ENCODE measurements at regions not wholly inside any gene's neighbourhood (a gene's known extent, or its start where the extent isn't known, plus 50 kb on each side); places are given as distances from the start of the nearest gene placed in this dataset.

DNA sequence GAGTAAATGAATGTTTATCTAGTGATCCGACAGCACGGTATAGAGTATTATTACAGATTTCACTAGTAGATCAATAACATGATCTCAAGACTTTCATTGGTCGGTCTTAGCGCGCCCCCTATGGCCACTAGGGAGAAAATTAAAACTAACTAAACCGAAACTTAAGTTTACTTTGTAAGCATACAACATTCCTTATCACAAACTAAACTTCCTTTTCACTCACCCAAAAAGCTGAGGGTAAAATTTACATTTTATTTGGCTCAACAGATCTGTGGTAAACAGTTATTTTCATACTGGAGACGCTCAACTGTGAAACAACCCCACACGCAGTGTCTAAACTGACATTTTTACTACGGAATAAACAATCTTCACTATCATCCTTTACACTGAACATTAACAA, 215.6 kb upstream of the MAP2 start:
- Histone ChIP-seq H3K4me1 (ENCODE audit: insufficient read depth, low read length) (no peaks in the 10 kb centered on the region), H3K27ac (ENCODE audit: low read length) (no peak overlapping the region), H3K27me3 (ENCODE audit: low read length) (0 out of 2 replicates have a peak, but pooled peaks cover 12% of the 10 kb centered on the region), H3K9me2 (replicated peaks; ENCODE audit: low read length) (no peaks in the 10 kb centered on the region), H3K79me2 (ENCODE audit: low read length) (no peaks in the 10 kb centered on the region), H2AFZ (ENCODE audit: low read length) (peak overlapping the region; percentile 63), H3K4me2 (ENCODE audit: low read length) (peak overlapping the region; percentile 63), H3F3A (ENCODE audit: low read length, unreplicated experiment) (no peaks in the 10 kb centered on the region), H3K4me3 (ENCODE audit: low read length) (peak overlapping the region; percentile 55), H3K36me3 (ENCODE audit: low read depth, low read length) (no peaks in the 10 kb centered on the region), H3K9ac (ENCODE audit: low read length) (no peak overlapping the region), H3K9me3 (ENCODE audit: low read length) (no peaks in the 10 kb centered on the region), H4K20me1 (ENCODE audit: low read length) (no peaks in the 10 kb centered on the region)
- peak; percentile 43 for DNase-seq
- intact Hi-C loops (cut with micrococcal nuclease) = loop anchor here (5.0 kb wide), 1 partner anchor 746 kb away; no protein-coding TSS in a partner anchor
- BruUV-seq (replicated peaks) = no TSS peak
- POLR2A ChIA-PET (ENCODE audit: unreplicated experiment) = no interaction called here
- CTCF ChIA-PET = interaction anchor here (0.7 kb wide), 1 partner anchor 172 kb away, joined by 4 read pairs; no protein-coding TSS in a partner anchor
- no peak for ATAC-seq
- TF ChIP-seq EZH2 (IDR thresholded peaks at IDR 0.05; ENCODE audit: low read length, unreplicated experiment) = no peak
- TF ChIP-seq, protein P1, sequence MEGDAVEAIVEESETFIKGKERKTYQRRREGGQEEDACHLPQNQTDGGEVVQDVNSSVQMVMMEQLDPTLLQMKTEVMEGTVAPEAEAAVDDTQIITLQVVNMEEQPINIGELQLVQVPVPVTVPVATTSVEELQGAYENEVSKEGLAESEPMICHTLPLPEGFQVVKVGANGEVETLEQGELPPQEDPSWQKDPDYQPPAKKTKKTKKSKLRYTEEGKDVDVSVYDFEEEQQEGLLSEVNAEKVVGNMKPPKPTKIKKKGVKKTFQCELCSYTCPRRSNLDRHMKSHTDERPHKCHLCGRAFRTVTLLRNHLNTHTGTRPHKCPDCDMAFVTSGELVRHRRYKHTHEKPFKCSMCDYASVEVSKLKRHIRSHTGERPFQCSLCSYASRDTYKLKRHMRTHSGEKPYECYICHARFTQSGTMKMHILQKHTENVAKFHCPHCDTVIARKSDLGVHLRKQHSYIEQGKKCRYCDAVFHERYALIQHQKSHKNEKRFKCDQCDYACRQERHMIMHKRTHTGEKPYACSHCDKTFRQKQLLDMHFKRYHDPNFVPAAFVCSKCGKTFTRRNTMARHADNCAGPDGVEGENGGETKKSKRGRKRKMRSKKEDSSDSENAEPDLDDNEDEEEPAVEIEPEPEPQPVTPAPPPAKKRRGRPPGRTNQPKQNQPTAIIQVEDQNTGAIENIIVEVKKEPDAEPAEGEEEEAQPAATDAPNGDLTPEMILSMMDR (conservative IDR thresholded peaks at IDR 0.05; ENCODE audit: low read depth, low read length) = peak; percentile 79

DNA sequence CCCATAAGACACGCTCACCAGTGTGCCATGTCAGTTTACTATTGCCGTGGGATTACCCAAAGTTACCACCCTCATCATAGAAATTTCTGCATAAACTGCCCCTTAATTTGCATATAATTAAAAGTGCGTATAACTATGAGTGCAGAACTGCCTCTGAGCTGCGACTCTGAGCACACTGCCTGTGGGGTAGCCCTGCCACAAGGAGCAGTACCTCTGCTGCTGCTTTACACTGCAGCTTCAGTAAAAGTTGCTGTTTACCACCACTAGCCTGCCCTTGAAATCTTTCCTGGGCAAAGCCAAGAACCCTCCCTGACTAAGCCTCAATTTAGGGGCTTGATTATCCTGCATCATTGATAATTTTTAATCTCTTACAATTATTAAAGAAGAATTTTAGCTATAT, 213.9 kb upstream of the MAP2 start:
- no peak overlapping the region for H3K9ac ChIP-seq (ENCODE audit: low read length)
- no peaks in the 10 kb centered on the region for H3K9me2 ChIP-seq (replicated peaks; ENCODE audit: low read length)
- H3K27ac ChIP-seq (ENCODE audit: low read length) = no peak overlapping the region
- no peaks in the 10 kb centered on the region for H4K20me1 ChIP-seq (ENCODE audit: low read length)
- no peak for TF ChIP-seq EZH2 (IDR thresholded peaks at IDR 0.05; ENCODE audit: low read length, unreplicated experiment)
- TF ChIP-seq, protein P1 (conservative IDR thresholded peaks at IDR 0.05; ENCODE audit: low read depth, low read length) = no peak
- TF ChIP-seq EZH2phosphoT487 (IDR thresholded peaks at IDR 0.05; ENCODE audit: borderline replicate concordance, low read length) = no peak
- no peaks in the 10 kb centered on the region for H3K9me3 ChIP-seq (ENCODE audit: low read length)
- CTCF ChIA-PET = no interaction called here
- no TSS peak for BruUV-seq (replicated peaks)
- intact Hi-C loops (cut with micrococcal nuclease) = loop anchor here (5.0 kb wide), 1 partner anchor 748 kb away; no protein-coding TSS in a partner anchor
- no peaks in the 10 kb centered on the region for H3F3A ChIP-seq (ENCODE audit: low read length, unreplicated experiment)
- H2AFZ ChIP-seq (ENCODE audit: low read length) = no peak overlapping the region
- no peaks in the 10 kb centered on the region for H3K4me1 ChIP-seq (ENCODE audit: insufficient read depth, low read length)
- DNase-seq (no peak), ATAC-seq (no peak)
- POLR2A ChIA-PET (ENCODE audit: unreplicated experiment) = no interaction called here
- no peaks in the 10 kb centered on the region for H3K79me2 ChIP-seq (ENCODE audit: low read length)
- H3K27me3 ChIP-seq (ENCODE audit: low read length) = 0 out of 2 replicates have a peak, but pooled peaks cover 12% of the 10 kb centered on the region
- H3K4me3 ChIP-seq (ENCODE audit: low read length) = no peak overlapping the region
- H3K4me2 ChIP-seq (ENCODE audit: low read length) = no peak overlapping the region
- H3K36me3 ChIP-seq (ENCODE audit: low read depth, low read length) = no peaks in the 10 kb centered on the region

DNA sequence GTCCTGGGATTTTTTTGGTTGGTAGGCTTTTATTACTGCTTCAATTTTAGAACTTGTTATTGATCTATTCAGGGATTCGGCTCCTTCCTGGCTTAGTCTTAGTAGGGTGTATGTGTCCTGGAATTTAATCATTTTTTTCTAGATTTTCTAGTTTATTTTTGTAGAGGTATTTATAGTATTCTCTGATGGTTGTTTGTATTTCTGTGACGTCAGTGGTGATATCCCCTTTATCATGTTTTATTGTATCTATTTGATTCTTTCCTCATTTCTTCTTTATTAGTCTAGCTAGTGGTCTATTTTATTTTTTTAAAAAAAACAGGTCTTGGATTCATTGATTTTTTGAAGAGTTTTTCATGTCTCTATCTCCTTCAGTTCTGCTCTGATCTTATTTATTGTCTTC, 193.3 kb upstream of the MAP2 start:
- CTCF ChIA-PET = no interaction called here
- H3K4me2 ChIP-seq (ENCODE audit: low read length) = no peak overlapping the region
- BruUV-seq (replicated peaks) = no TSS peak
- H3K4me3 ChIP-seq (ENCODE audit: low read length) = no peak overlapping the region
- H3K9me2 ChIP-seq (replicated peaks; ENCODE audit: low read length) = no peaks in the 10 kb centered on the region
- H3K79me2 ChIP-seq (ENCODE audit: low read length) = no peaks in the 10 kb centered on the region
- no peak overlapping the region for H2AFZ ChIP-seq (ENCODE audit: low read length)
- H4K20me1 ChIP-seq (ENCODE audit: low read length) = no peaks in the 10 kb centered on the region
- no peaks in the 10 kb centered on the region for H3K4me1 ChIP-seq (ENCODE audit: insufficient read depth, low read length)
- no peak overlapping the region for H3K27ac ChIP-seq (ENCODE audit: low read length)
- no peaks in the 10 kb centered on the region for H3K9me3 ChIP-seq (ENCODE audit: low read length)
- DNase-seq (no peak), ATAC-seq (no peak)
- no peaks in the 10 kb centered on the region for H3K36me3 ChIP-seq (ENCODE audit: low read depth, low read length)
- TF ChIP-seq EZH2phosphoT487 (IDR thresholded peaks at IDR 0.05; ENCODE audit: borderline replicate concordance, low read length) = no peak
- TF ChIP-seq EZH2 (IDR thresholded peaks at IDR 0.05; ENCODE audit: low read length, unreplicated experiment) = no peak
- TF ChIP-seq, protein P1 (conservative IDR thresholded peaks at IDR 0.05; ENCODE audit: low read depth, low read length) = no peak
- POLR2A ChIA-PET (ENCODE audit: unreplicated experiment) = no interaction called here
- no peaks in the 10 kb centered on the region for H3F3A ChIP-seq (ENCODE audit: low read length, unreplicated experiment)
- no peaks in the 10 kb centered on the region for H3K27me3 ChIP-seq (ENCODE audit: low read length)
- no peak overlapping the region for H3K9ac ChIP-seq (ENCODE audit: low read length)
- intact Hi-C loops (cut with micrococcal nuclease) = no loop called here

Measured in PC-3 (cell line).